Ishikawa (cell line): ENCODE measurements at regions not wholly inside any gene's neighbourhood (a gene's known extent, or its start where the extent isn't known, plus 50 kb on each side); places are given as distances from the start of the nearest gene placed in this dataset.

Source experiments
- EP300 ChIP-seq: IDR thresholded peaks from 2 replicates; pipeline ENCODE4 v1.6.1; 2012; ENCODE audit warnings: borderline replicate concordance
- FOXM1 ChIP-seq: IDR thresholded peaks from 2 replicates; pipeline ENCODE4 v1.6.1; 2012; ENCODE audit warnings: low read depth, borderline replicate concordance
- RAD21 ChIP-seq: IDR thresholded peaks from 2 replicates; pipeline ENCODE4 v1.6.1; 2012; ENCODE audit warnings: low read depth
- USF1 ChIP-seq: IDR thresholded peaks from 2 replicates; pipeline ENCODE4 v1.6.1; 2012
- YY1 ChIP-seq: IDR thresholded peaks from 2 replicates; pipeline ENCODE4 v1.6.1; 2012; ENCODE audit warnings: low read depth

- TF ChIP-seq FOXM1 (no peak), USF1 (no peak), YY1 (no peak), EP300 (no peak), RAD21 (no peak)
Observed at GRCh38 chr20:22052025-22052650, 346.7 kb downstream of the PAX1 start.
